Stimulated activated CD8-positive, alpha-beta memory T cell treated with anti-CD3 and anti-CD28 coated beads, Interleukin-4, amount 100 ng/mL, for 4 hours (primary cell): ENCODE measurements at regions not wholly inside any gene's neighbourhood (a gene's known extent, or its start where the extent isn't known, plus 50 kb on each side); places are given as distances from the start of the nearest gene placed in this dataset.

ENCODE experiments used
- DNase-seq, 2 donors: peaks; one replicate each; pipeline ENCODE4 v3.0.0-alpha.2; 2020; ENCODE audit warnings: low read depth in 2 of 2, low spot score in 1 of 2

- no peak for DNase-seq
Measured at GRCh38 chr14:87184180-87184579, 808.8 kb downstream of the GALC start.

- DNase-seq, result no peak
Measured at GRCh38 chr14:87181288-87181687, 811.7 kb downstream of the GALC start.

- no peak for DNase-seq
Measured at GRCh38 chr14:87179936-87180335, 813.0 kb downstream of the GALC start.

GRCh38 chr14:87178277-87178676, 814.7 kb downstream of the GALC start:
- no peak for DNase-seq

- DNase-seq, result no peak
Measured at GRCh38 chr14:87175175-87175574, 817.8 kb downstream of the GALC start.

- no peak for DNase-seq
Measured at GRCh38 chr14:87171141-87171540, 821.8 kb downstream of the GALC start.

GRCh38 chr14:87170179-87170578, 822.8 kb downstream of the GALC start:
- no peak for DNase-seq

GRCh38 chr14:87169362-87169761, 823.6 kb downstream of the GALC start:
- no peak for DNase-seq

- DNase-seq, result no peak
Measured at GRCh38 chr14:87161502-87161901, 831.5 kb downstream of the GALC start.

GRCh38 chr14:87160989-87161388, 832.0 kb downstream of the GALC start:
- DNase-seq, result no peak

- DNase-seq, result no peak
Measured at GRCh38 chr14:87158283-87158682, 834.7 kb downstream of the GALC start.

- DNase-seq, result no peak
Measured at GRCh38 chr14:87156878-87157277, 836.1 kb downstream of the GALC start.

- no peak for DNase-seq
Measured at GRCh38 chr14:87155856-87156488, 837.0 kb downstream of the GALC start.

- DNase-seq, result no peak
Measured at GRCh38 chr14:87153901-87154300, 839.1 kb downstream of the GALC start.

GRCh38 chr14:87153391-87153790, 839.6 kb downstream of the GALC start:
- no peak for DNase-seq

GRCh38 chr14:87152693-87153092, 840.3 kb downstream of the GALC start:
- DNase-seq, result no peak

GRCh38 chr14:87149583-87150354, 843.2 kb downstream of the GALC start:
- DNase-seq, result no peak

GRCh38 chr14:87148655-87149054, 844.3 kb downstream of the GALC start:
- DNase-seq, result no peak

GRCh38 chr14:87142551-87143211, 850.3 kb downstream of the GALC start:
- DNase-seq, result no peak

- no peak for DNase-seq
Measured at GRCh38 chr14:87141801-87142200, 851.2 kb downstream of the GALC start.

- DNase-seq, result no peak
Measured at GRCh38 chr14:87139299-87139698, 853.7 kb downstream of the GALC start.

GRCh38 chr14:87133073-87133801, 859.7 kb downstream of the GALC start:
- no peak for DNase-seq
